ENCODE measurements at regions not wholly inside any gene's neighbourhood (a gene's known extent, or its start where the extent isn't known, plus 50 kb on each side); places are given as distances from the start of the nearest gene placed in this dataset.
"Not testable (repeated sequence)": the region's sequence is repeated elsewhere in the genome, so short reads cannot be mapped to it uniquely, and the experiment has no call there.

DNA sequence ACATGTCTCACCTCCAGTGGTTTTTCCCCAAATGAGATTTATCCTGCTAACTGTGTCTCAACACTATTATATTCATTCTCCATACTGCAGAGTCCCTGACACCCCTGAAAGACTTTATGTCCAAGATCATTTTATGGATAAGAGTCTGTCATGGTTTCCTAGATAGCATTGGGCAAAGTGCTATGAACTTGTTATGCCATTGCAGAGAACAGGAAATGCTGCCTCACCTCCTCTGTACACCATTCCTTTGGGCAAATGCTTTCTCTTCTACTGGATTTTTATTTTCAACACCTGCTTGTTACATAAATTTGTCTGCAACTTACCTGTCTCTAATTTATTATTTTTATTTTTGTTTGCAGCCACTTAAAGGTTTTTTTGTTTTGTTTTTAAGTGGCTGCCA lies 652.5 kb upstream of the FAM98A start:
- DNase-seq: no peak

DNA sequence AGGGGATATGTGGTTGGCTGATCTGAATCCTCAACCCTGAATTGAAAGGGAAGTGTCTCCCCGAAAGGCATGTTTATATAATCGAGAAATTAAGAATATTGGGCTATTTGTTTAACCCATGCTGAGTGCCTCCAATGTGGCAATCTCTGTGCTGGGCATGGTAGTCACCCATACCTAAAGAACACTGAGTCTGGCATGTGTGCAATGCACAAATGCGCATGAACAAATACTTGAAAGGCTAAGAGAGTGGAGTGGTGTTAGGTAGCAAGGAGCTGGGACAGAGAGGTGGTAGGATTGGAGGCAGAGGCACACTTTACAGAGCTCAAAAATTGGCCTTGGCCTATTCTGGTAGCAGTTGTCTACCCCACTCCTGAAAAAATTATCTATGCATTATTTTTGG lies 645.1 kb upstream of the FAM98A start:
- no peak for DNase-seq

- no peak for DNase-seq
These were observed 643.6 kb upstream of the FAM98A start for GRCh38 chr2:34242763-34243123.

- no peak for DNase-seq
These were observed 643.0 kb upstream of the FAM98A start for GRCh38 chr2:34241905-34242762.

- no peak for DNase-seq
These were observed 640.4 kb upstream of the FAM98A start for GRCh38 chr2:34239511-34239910.

DNA sequence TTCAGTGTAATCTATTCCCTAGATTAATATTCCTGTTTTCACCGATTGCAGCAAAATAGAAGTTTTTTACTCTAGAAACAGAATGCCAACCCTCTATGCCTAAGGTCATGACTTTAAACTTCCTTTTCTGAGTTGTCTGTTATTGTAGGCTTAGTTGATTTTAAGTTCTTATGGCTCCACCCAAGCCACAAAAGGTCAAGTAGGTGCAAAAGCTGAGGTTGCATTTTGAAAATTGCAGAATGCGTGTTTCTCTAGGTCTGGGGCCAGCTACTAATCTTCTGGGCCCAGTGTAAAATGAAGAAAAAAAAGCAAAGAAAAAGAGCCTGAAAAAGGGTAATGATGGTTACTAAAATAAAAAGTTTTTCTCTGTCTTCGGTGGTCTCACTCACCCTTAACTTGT lies 635.7 kb upstream of the FAM98A start:
- DNase-seq: no peak

DNA sequence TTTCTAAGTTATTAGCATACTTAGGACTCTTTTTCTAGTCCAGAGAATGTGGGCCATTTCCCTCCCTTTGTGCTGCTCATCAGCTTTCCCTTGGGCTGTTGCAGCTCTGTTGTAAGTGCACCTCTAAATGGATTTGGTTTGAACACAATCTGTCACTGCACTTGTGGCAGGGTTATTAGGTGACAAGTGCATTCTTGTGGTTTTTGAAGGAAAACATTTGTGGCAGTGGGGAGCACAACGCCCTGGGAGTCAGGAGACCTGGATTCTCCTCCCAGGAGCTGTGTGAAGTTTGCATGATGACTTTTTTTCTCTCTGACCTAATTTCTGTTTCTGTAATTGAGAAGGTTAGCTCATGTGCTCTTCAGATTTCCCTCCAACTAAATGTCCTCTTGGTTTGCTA lies 630.9 kb upstream of the FAM98A start:
- DNase-seq: no peak

GRCh38 chr2:34215174-34215573 lies 616.1 kb upstream of the FAM98A start:
- no peak for DNase-seq

DNA sequence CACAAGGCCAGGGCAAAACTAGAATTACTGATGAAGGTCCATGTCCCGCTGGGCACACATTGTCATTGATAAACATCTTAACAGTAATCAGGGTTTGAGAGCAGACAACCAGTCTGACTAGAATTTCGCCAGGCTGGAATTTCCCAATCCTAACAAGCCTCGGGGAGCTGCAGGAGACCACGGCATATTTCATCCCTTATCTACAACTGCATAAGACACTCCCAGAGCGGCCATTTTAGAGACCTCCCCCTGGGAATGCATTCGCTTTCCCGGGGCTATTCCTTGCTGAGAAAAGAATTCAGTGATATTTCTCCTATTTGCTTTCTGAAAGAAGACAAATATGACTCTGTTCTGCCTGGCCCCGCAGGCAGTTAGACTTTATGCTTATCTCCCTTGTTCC lies 611.3 kb upstream of the FAM98A start:
- DNase-seq: not testable (repeated sequence)

- no peak for DNase-seq
These were observed 605.5 kb upstream of the FAM98A start for GRCh38 chr2:34204560-34204959.

DNA sequence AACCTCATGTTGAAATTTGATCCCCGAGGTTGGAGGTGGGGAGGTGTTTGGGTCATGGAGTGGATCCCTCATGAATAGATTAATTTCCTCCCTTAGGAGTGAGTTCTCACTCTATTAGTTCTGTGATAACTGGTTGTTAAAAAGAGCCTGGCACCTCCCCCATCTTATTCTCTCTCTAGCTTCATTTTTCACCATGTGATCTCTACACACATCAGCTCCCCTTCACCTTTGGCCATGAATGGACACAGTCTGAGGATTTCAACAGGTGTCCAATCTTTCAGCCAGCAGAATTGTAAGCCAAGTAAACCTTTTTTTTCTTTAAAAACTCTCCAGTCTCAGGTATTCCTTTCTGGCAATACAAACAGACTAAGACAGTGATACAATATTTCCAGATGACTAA lies 602.0 kb upstream of the FAM98A start:
- no peak for DNase-seq

DNA sequence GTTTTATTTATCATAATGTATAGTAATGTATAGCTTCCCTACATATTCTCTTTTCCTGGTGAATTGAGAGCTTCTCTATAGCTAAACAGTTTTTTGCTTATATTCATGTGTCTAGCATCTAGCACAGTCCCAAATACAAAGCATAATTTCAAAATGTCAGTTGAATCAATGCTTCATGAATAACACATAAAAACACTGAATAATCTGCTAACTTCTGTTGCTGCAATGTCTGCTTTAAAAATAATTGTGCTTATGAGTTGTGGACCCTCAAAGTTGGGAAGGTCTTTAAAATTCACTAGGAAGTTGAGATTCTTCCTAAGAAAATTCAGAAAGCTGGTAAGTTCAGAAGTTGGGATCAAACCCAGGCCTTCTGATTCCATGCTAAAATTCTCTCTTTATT lies 600.9 kb upstream of the FAM98A start:
- DNase-seq: no peak

DNA sequence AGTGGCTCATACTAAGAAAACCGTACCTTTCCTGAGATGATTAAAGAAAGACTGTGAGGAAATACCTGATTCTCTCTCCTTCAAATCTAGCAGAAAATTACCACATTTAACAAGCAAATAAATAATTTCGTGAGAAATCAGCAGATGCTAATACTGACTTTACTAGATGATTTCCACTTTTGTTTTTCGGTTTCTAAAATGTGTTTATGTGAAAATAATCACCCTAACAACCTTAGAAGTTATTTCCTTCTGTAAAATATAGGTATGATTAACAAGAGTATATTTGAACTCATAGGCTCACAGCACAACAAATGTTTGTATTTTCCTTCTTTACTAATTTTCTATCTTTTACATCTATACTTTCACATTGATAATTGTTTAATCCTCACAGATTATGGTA lies 594.1 kb upstream of the FAM98A start:
- DNase-seq: no peak

GRCh38 chr2:34188464-34189303 lies 589.6 kb upstream of the FAM98A start:
- DNase-seq: no peak

DNA sequence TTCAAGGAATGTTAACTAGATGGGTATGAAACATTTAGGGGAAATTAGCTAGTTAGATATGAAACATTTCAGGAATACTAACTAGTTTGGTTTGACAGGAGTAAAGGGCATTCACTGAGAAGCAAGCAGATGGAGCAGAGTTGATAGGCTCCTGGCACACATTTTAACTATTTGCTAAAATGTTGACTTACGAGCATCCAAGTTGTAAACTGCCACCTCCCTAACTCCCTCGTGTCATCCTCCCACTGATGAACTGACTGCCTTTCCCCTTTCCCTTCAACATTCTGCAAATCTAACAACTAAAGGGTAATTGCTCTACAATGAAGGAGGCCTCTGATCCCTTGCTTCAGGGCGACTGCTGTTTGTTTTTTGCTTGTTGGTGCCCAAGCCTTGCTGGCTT lies 580.4 kb upstream of the FAM98A start:
- no peak for DNase-seq

DNA sequence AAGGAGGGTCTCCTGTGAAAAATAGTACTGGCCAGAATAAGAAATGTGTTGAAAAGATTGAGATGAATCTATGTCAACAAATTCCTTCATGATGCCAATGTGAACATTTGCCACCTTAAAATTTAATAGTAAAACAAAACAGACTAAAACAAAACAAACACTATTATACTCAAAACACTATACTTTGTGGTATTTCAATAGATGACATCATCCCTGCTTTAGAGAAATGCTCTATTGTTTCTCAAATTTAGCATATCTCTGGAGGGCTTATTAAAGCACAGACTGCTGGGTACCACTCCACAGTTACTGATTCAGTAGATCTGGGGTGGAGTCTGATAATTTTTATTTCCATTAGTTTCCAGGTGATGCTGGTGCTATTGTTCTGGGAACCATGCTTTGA lies 579.4 kb upstream of the FAM98A start:
- no peak for DNase-seq

DNA sequence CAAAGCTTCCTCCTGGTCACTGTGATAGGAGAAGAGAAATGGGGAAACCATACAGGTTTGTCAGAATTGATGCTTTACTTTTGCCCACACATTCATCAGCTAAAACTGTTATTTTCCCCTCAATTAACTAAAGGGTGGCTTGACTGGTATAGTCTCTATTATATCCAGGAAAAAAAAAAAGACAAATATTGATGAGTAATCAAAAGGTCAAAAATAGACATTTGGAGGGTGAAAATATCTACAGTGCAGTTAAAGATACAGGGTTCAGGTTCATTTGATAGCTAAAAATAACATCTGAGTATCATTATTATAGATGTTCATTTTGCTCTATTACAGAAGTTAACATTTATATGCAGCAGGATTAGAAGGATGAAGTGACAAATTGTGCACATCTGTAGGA lies 577.6 kb upstream of the FAM98A start:
- DNase-seq: no peak

DNA sequence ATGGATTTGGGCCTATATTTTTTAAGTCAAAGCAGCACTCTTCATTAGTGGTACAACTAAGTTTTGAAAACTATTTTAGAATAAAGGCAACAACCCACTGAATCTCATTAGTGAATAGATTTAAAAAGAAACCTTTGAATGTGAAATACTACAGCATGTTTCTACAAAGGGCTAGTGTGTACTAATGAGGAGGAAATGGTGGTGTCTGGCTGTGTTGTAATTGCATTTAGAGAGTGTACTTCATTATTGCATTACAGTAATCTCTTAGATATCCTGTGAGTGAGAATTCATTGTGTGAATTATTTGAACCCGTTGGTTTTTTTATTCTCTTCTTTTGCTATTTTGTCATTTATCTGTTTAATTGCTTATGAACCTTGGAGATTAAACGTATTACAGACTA lies 575.4 kb upstream of the FAM98A start:
- DNase-seq: no peak

GRCh38 chr2:34162231-34162630 lies 563.1 kb upstream of the FAM98A start:
- DNase-seq: peak; percentile 8

DNA sequence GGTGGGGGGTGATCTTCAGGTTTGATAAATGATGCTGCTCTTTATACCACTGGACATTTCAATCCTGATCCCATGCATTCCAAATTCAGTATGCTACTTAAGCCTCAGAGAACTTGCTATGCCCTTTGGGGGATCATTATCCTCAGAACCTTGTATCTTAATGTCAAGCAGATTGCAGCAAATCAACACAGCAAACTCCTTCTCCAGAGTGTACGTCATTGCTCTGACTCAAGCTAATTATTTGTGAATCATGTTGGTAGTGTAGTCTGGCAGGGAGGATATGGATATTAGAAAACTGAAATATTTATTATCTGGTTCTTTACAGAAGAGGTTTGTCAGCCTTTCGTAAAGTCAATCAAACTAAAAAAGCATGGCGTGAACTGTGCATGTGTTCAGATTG lies 562.5 kb upstream of the FAM98A start:
- DNase-seq: no peak

DNA sequence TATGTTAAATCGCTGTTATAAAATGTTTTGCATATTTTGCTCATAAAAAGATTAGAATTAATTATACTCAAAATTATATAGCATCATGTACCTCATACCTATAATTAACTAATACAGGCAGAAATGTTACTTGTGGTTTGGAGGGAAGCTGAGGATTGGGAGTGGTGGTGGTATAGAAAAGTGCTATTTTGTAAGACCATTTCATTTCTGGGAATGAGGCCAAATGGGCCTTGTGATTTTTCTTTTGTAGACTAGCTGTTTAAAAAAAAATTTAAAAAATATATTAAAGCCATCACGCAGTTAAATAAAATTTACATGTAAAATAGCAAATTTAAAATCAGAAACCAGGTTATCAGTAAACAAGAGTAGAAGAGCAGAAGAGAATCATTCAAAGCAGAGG lies 560.8 kb upstream of the FAM98A start:
- DNase-seq: no peak

DNA sequence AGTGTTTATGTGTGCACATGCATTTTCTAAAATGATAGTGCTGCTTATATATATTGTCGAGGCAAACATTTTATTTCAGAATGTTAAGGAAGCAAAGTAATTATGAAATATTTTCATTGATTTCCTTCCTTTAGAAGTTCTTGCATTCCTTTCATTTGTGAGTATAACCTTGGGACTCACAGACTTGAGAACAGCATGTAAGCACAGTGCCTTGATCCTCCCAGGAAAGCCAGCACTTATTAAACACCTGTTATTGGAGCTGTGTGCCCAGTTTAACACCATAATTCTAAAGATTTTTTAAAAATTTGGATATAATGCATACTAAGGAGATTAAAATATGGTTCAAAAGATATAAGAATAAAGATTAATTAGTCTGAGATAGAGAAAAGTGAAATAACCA lies 554.4 kb upstream of the FAM98A start:
- DNase-seq: no peak

- no peak for DNase-seq
These were observed 548.7 kb upstream of the FAM98A start for GRCh38 chr2:34147780-34148179.

DNA sequence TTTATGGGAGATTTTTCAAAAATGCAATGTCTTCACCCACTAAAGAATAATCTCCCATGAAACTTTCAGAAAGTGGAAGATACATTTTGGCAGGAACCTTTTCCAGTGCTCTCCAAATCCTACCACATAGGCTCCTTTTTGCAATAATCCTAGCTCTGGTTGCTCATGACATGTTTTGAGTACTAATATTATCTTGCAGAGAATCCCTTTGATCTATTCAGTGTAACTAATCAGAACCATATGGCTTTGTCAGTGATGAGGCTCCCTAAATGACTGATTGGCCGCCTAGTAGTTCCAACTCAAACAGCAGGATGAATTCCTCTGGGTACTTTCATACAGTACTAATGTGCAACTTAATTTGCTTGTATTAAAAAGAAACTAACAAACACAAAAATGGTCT lies 544.0 kb upstream of the FAM98A start:
- DNase-seq: no peak
